NCI-H1436 (cell line): ENCODE measurements at regions not wholly inside any gene's neighbourhood (a gene's known extent, or its start where the extent isn't known, plus 50 kb on each side); places are given as distances from the start of the nearest gene placed in this dataset.

Source experiments
- DNase-seq: peaks from one replicate; lab custom pipeline; 2025; lab: John Stamatoyannopoulos, UW

DNA sequence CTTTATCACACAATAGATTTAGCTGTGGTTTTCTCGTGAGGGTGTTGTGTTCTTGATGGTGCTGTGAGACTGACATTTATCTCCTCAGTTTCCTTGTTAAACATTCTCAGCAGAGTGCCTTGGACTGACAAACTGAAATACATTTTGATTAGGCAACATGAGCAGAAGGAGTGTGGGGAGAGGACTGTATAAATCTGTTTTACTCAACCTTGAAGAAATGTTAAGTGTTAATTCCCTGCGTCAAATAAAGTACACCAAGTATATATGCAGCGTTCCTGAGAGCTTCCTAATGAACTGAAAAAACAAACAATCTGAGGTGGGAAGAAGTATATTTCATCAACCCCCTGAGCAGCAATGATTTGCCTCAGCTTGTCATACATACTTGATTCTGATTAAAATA, 540.3 kb upstream of the B3GALT2 start:
- no peak for DNase-seq

DNA sequence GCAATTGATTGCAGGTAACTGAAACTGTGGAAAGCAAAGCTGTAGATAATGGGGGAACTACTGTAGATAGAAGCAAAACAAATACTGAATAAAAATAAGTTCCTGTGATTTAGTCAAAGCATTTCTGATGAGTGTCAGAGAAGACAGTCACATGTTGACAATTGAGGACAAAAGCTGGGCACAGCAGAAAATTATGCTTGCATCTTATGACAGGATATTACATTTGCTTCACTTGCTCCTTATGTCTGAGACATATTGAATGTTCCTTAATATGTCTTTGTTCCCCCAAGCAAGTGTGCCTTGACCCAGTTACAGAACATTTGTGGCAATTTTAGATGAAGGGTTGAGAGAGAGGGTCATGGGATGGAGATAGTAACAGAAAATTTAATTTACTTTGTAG, 526.0 kb upstream of the B3GALT2 start:
- no peak for DNase-seq

DNA sequence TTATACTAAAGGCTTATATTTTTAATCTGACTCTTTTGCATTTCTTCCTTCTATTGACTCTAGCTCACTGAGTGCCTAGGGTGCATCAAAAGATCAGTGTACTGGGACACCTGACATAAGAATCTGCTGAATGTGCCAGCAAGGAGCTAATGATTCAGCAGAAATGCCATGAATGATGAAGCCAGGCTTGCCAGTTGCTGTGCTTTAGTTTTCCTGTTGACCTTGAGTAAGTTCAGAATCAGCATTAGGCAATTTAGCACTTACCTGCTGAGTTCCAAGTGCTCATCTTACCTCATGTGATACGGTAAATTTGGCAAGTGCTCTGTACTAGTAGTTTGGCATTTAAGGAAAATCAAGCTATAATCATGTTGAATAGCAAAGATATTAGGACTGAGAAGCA, 523.2 kb upstream of the B3GALT2 start:
- DNase-seq: no peak

DNA sequence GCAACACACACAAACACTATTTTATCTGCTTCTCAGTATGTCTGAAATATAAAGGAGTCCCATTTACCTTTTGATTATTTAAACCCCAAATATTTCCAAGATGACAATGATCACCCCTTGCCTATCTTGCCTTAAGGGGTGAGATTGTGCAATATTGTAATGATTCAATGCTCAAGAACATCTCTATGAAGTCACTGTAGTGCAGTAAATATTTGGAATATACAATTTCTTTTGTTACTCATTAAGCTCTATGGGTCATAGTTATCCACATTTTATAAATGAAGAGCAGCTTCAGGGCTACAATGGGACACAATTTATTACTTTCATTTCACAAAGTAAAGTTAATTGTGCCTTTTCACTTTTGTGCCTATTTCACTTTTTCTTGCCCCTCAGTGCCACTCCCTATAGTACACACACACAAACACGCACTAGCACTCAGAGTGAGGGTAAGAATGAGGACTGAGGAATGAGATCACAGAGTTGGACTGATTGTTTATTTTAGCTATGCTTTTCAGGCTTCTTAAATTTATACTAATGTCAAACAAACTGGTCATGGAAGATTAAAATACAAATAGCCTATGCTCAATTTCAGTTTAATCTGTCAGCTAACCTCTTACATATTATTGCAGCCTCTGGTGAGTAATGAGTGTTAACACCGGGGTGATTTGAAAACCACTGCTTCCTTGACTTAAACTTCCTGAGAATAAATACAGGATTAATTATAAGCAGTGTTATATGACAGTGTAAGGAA, 521.0 kb upstream of the B3GALT2 start:
- no peak for DNase-seq

DNA sequence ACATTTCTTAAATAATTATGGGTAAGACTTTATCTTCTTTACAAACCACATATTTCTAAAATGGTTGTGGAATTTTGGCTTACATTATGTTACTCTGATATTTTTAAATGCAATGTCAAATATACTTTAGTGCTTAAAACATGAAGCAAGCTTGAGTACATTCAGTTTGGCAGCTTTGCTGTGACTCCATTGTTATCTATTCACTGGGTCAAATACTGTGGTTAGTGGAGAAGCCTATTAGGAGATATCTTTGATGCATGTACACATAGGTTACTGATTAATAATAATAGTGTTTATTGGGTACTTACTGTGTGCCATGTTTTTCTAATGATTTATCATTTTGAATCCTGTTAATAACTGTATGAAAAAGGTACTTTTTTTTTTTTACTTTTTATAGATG, 520.4 kb upstream of the B3GALT2 start:
- no peak for DNase-seq

DNA sequence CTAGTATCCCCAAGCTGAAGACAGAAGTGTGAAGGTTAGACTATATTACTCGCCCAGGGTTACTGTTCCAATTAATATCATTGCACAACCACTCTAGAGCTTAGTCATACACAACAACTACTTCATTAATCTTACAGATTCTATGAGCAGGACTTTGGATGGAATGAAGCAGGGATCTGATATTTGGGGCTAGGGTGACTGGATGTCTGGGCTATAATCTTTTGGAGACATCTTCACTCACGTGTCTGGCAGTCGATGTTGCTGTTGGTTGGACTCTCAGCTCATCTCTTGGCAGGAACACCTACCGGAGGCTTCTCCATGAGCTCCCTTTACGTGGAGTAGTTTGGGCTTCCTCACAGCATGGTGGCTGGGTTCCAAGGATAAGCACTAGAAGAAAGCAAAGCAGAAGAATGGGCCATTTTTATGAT, 519.2 kb upstream of the B3GALT2 start:
- no peak for DNase-seq

DNA sequence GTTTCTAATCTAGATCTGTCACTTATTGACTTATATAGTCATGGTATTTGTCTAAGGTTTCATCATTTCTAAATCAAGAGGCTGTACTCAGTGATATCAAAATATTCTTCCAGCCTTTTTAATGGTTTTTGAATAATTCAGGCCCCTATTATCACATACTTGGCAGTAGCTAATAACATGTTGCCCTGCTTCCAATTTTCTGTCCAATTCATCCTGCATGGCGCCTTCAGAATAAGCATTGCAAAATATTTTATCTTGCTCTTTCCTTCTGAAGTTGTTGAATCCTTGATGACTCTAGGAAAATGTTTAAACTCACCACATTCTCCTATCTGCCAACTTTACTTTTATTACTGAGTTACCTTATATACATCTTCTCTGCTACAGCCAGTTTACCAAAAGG, 517.2 kb upstream of the B3GALT2 start:
- DNase-seq: no peak

DNA sequence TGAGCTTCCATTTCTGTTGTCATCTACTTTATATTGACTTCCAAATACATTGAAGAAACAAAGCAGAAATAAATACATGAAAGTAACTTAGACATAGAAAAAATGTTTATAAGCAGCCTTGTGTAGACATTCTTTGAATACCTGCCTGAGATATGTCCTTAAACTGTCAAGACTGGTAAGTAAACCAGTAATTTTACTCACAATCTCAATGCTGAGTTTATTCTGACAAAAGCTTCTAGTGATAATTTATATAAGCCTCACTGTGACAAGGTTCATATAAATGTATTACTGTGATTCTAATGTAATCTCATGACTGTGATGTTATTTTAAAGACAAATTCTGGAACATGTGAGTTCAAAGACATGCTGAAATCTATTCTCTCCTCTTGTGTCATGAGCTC, 516.7 kb upstream of the B3GALT2 start:
- no peak for DNase-seq

DNA sequence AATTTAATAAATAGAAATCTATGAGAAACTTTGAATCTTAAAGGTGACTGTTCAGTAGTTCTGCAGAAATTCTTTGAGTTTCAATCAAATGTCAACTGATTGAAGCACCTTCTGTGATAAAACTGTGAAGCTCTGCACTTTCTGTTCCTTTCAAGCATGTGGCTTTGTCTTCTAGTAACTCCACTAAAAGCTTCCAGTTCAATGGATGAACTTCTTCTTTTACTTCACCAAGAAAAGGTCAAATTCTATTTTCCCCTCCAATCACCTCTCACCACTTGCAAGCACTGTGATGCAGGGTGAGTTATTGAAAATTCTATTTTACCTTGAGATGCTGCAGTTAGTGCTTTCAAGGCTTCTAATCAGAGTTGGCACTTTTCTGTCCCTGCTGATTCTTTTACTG, 515.3 kb upstream of the B3GALT2 start:
- no peak for DNase-seq

DNA sequence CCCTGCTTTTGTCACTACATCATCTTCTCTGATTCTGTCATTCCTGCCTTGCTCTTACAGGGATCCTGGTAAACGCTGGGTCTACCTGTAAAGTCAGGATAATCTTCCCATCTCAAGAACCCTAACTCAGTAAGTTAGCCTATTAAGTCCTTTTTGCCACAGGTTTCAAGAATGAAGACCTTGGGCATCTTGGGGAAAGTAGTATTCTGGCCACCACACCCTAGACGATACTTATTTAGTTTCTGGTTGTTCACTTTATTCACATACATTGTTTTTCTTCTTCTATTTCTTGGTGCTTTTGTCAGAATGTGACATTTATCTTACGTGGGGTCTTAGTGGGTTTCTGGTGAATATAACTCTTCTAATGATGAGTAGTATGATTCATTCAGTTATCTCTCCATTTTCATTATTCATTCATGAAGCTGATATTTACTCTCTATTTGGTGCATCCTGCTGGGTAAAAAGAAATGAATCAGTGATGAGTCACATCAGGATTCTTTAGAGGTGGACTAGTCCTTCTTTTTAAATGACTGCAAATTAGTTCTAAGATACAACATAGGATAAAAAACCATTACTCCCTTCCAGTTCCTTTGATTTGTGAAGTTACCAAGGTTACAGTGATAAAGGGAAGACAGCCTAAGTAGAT, 514.4 kb upstream of the B3GALT2 start:
- no peak for DNase-seq

DNA sequence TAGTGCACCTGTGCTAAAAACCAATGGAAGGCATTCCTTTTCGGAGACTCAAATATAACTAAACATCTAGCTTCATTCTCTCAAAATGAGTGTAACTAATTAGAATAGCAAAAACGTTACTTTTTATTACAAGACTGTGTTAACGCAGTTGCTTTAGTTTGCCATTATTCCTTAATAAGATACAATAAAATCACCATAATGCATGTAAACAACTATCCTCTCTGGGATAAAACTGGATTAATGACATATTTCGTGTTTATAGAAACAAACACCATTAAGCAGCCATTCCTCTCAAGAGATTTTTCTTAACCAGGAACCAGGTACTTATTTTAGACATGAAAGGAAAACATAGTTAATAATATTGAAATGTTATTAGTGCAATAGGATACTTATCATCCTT, 512.8 kb upstream of the B3GALT2 start:
- DNase-seq: no peak

DNA sequence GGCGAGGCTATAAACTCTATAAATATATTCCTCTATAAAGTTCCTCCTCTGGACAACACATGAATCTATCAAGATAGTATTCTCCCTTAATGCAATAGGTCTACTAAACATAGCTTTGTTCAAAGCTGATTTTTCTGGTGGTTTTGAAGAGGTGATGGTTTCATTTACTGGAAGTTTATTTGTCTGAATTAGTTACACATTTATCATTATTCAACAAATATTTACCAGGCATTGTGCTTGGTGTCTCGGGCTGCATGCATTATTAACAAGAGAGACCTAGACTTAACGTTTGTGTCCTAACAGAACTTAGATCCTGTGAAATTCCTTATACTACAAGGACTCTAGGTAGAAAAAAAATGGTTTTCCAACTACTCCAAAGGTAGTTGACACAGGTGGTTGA, 511.4 kb upstream of the B3GALT2 start:
- DNase-seq: no peak

DNA sequence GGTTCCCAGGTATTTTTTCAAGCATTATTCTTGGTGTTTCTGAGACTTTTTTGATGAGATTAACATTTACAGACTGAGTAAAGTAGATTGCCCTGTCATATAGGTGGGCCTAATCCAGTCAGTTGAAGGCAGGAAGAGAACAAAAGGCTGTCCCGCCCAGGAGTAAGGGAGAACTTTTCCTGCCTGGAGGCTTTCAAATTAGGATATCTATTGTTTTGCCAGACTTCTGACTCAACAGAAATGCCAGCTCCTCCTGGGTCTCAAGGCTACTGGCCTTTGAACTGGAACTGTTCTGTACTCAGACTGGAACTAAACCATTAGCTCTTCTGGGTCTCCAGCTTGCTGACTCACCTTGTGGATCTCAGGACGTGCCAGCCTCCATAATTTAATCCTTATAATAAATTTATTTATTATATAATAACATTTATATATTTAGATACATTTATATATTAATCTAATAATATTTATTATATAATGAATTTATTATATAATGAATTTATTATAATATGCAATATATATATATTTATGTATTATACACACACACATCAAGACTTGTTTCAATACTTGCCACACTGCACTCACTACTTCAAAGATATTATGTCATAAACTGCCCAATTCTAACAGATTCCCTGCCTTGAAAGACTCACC, 510.8 kb upstream of the B3GALT2 start:
- DNase-seq: no peak

DNA sequence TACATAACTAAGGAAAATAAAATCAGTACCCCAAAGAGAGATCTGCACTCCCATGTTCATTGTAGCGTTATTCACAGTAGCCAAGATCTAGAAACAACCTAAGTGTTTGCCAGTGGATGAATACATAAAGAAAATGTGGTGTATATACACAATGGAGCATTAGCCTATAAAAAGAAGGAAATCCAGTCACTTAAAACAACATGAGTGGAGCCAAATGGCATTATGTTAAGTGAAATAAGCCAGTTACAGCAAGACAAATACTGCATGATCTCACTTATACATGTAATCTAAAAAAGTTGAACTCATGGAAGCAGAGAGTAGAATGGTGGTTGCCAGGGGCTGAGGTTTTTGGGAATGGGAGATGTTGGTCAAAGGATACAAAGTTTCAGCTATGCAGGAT, 508.3 kb upstream of the B3GALT2 start:
- DNase-seq: no peak

DNA sequence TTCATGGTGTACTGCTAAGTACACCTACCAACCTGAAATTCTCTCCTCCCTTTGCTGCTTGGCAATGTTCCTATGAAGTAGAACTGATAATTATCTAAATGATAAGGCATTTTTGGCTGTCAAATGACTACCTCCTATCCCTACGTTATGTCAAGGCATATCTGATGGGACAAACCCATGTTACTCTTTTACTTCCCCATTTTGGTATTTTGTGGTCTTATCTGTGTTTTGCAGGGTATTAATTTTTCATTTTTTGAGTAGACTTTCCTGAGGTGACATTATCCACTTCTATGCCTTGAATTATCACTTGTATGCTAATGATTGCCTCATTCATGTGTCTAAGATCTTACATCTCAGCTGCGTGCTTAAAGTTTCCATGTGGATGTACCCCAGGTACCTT, 499.6 kb upstream of the B3GALT2 start:
- DNase-seq: no peak

DNA sequence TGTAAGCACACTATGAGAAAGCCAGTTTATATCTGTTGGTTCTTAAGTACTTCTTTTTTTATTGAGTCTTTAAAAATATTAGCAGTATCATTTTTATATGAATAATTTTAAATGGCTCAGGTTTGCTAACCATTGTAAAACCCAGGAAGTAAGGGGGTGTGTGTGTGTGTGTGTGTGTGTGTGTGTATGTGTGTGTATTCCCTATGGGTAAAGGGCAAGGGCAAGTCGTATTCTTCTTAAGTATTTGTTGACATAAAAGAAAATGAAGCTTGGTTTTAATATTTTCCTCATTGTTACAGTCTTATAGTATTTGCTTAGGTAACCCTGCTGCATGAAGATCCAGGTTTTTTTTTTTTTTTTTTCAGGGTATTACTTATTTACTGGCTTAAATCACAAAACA, 495.0 kb upstream of the B3GALT2 start:
- no peak for DNase-seq

DNA sequence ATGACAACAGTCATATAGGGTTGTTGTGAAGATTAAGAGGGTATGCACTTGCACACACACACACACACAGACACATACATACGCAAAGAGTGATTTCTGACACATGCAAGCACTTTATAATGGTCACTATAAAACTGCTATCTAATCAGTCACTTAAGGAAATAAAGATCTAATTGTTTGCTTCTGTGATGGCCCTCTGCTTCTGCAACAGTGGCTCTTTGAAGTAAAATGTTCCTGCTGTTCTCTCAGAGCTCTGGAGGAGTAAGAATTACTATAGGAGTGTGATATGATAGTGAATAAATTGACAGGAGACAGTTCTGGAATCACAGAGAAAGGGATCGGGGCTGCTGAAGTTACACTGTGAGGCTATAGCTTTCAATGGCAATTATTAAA, 494.5 kb upstream of the B3GALT2 start:
- DNase-seq: no peak

DNA sequence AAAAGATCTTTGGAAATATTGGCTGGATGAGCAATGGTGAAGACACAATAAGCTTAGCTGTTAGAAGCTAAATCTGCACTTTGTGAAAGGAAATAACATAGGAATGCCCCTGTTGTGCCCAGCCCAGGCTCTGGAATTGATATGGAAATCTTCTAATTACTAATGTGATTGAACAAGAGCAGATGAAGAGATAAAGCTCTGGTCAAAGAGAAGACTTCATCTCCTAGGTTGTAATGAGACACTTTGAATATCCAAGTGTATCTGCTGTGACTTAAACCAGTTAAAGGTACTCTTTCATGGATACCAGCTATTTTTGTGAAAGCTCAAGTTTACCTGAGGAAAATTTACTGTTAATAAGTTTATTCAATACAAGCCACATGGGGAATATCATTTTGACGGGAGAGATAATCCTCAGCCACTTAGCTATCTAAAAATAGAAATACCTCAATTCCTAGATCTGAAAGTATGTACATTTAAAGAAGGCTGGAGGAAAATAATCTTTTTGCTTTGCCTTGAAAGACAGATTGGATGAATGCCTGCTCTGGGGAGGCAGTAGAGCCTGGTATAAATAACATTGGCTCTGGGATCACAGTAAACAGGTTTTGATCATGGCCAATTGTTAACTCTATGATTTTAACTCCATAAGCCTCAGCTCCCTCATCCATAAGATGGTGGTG, 494.0 kb upstream of the B3GALT2 start:
- no peak for DNase-seq

DNA sequence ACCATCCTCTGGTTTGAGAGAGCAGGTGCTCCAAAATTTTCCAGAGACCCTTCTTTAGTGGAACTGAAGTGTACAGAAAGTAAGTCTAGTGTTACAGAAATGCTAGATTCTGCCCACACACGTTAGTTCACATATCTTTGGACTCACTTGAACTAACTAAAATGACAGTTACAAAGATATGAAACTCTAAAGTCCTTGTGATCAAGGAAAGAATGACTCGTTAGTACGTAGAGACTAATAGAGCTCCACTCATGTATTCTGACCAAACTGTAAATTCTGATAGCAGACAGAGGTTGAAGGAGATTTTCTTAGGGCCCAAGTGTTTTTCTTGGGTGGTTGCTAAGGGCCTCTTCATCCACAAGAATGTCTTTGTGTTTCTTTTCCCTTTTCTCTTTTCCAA, 491.5 kb upstream of the B3GALT2 start:
- DNase-seq: no peak

DNA sequence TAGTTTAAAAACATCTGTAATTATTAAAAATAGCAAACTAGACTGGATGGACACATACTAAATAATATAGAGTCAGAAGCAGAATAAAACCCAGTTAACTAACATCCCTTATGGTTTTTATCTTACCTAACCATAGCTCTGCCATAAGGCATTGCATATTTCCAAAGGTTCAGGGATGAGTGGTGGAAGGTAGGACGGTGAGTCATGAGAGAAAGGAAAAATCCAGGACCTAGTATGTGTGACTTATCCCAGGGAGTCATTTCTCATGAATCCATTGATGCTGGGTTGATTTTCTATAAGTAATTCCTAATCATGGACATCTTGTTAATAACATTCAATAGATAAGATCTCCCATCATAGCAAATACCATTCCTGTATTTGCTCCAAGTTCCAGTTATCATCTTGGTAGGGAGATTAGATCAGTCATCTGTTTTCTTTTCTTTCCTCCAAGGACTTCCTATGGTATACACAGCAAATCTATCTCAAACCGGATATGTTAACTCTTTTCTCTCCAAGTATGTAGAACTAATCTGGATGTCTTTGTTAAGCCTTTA, 490.7 kb upstream of the B3GALT2 start:
- DNase-seq: no peak

DNA sequence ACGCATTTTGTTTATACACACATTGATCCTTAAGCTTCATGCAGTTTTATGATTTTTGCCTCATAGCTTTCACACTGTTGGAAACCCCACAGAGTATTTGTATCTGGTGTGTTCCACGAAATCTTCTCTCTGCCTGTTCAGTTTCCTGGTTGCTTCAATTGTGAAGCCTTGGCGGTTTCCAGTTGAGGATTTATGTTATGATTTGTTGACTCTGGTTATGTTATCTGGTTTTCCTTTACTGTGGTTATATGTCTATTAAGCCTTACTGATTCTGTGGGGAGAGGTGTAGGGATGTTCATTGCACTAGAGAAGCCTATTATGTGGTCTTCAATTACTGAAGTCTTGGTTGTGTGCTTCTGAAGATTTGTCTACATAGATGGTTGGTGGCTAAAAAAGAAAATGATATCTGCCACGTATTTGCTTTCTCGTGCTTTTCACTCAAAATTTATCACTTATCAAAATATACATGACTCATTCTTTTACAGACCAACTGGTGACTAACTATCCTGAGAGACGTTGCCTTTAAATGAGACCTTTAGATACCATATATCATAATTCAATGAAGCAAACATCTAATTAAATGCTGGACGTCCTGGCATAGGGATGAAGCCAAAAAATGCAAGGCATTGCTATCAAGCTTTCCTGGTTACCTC, 488.0 kb upstream of the B3GALT2 start:
- DNase-seq: no peak

DNA sequence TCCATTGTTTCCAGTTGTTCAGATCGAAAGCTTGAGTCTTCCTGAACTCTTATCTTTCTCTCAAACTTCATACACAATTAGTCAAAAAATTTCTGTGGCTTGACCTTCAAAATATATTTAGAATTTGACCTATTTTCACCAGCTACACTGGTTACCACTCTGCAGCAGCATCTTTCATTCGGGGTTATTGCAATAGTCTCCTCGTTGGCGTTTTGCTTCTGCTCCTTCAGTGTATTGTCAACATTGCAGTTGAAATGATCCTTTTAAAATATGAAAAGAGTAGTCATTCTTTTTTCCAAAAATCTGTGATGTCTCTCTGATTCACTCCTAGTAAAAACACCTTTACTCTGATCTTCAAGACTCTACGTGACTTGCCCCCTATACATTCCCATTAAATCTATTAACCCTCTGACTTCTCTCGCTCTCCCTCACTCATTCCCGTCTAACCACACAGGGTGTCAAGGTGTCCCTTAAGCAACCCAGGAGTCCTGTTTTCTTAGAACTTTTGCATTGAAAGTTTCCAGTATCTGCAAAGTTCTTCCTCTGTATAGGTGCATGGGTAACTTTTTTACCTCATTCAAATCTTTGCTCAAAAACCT, 480.2 kb upstream of the B3GALT2 start:
- no peak for DNase-seq
